ENCODE measurements at regions not wholly inside any gene's neighbourhood (a gene's known extent, or its start where the extent isn't known, plus 50 kb on each side); places are given as distances from the start of the nearest gene placed in this dataset.
A peak's percentile ranks its signal among the peaks of the same experiment; 100 is the strongest.

DNA sequence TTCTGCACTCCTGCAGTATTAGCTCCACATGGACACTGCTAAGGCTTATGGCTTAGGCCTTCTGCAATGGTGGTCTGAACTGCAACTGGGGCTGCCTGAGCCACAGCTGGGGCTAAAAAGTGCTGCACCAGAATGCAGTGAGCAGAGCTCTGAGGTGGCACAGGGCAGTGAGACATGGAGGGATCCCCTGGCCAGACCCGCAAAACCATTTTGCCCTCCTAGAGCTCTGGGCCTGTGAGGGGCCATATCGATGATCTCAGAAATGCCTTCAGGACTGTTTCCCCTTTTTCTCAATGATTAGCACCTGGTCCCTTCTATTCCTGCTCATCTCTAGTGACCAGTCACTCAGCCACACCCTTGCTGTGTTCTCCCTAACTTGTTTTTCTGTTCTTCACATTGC, 397.7 kb downstream of the UQCRFS1 start:
- no peak for DNase-seq (ENCODE audit: insufficient read length, low spot score)

GRCh38 chr19:28794301-28794700, 418.6 kb downstream of the UQCRFS1 start:
- DNase-seq (ENCODE audit: insufficient read length, low spot score) (no peak), FAIRE-seq (no peak)

More for the DNA sequence above, 397.7 kb downstream of the UQCRFS1 start:
- no peak for FAIRE-seq

- no peak for FAIRE-seq
- DNase-seq (ENCODE audit: insufficient read length, low spot score) = no peak
These were observed 419.4 kb downstream of the UQCRFS1 start for GRCh38 chr19:28793391-28794168.

DNA sequence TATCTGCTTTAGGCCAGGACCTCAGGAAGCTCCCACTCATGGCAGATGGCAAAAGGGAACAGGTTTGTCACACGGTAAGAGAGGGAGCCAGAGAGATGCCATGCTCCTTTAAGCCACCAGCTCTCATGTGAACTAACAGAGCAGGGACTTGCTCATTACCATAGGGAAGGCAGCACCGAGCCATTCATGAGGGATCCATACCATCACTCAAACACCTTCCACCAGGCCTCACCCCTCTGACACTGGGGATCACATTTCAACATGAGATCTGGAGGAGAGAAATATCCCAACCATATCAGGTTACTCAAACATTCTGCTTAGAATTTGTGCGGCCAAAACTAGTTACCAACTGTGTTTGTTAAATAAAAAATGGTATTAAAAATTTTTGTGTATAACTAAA, 427.0 kb downstream of the UQCRFS1 start:
- no peak for DNase-seq (ENCODE audit: insufficient read length, low spot score)
- no peak for FAIRE-seq

DNA sequence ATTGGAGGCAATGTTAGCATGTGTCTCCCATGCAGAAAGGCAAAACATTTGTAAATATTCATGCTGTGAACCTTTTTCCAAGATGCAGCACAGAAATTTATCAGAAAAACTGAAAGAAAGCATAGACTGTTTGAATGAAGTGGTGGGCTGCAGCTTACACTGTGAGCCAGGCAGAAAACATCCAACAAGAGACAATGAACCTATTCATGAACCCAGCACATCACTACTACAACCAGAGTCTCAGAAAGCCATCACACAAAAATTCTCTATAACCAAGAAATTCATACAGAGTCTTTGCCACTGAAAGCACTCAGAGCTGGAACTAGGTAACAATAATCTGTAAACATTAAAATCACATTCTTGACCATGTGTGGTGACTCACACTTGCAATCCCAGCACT, 448.9 kb downstream of the UQCRFS1 start:
- DNase-seq (ENCODE audit: insufficient read length, low spot score) (no peak), FAIRE-seq (no peak)

DNA sequence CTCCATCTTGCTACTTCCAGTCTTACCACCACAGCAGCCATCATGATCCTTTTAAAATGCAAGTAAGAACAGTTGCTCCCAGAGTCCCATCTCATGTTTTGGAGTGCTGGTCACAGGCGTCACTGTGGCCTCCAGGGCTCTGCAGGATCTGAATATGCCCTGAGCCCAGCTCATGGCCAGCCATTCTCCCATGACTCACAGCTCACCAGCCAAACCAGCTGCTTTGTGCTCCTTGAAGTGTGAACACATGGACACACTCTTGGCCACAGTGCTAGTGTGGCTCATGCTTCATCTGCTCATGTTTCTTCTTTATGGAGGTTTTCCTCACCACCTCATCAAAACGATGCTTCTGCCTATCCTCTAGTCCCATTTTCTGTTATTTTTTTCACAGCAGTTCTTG, 466.5 kb downstream of the UQCRFS1 start:
- DNase-seq (ENCODE audit: insufficient read length, low spot score) (no peak), FAIRE-seq (no peak)

DNA sequence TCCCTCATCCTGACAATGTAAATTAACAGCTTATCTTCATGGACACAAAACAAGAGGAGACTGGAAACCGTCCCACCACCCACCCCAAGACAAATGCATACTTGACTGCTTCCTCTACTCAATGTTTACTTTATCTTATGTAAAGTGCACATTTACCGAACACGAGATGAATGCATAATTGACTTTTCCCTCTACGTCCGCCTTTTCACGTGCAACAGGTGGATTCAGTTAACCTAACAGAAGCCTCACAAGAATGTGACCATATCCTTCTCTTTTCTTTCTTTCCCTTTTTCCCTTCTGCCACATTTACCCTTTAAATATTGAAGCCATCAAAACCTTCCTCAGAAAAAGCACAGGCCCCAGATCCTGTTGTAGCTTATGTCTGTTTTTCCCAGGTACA, 468.0 kb downstream of the UQCRFS1 start:
- DNase-seq (ENCODE audit: insufficient read length, low spot score) = no peak
- no peak for FAIRE-seq

- no peak for DNase-seq (ENCODE audit: insufficient read length, low spot score)
- FAIRE-seq = no peak
These were observed 468.9 kb downstream of the UQCRFS1 start for GRCh38 chr19:28744014-28744413.

DNA sequence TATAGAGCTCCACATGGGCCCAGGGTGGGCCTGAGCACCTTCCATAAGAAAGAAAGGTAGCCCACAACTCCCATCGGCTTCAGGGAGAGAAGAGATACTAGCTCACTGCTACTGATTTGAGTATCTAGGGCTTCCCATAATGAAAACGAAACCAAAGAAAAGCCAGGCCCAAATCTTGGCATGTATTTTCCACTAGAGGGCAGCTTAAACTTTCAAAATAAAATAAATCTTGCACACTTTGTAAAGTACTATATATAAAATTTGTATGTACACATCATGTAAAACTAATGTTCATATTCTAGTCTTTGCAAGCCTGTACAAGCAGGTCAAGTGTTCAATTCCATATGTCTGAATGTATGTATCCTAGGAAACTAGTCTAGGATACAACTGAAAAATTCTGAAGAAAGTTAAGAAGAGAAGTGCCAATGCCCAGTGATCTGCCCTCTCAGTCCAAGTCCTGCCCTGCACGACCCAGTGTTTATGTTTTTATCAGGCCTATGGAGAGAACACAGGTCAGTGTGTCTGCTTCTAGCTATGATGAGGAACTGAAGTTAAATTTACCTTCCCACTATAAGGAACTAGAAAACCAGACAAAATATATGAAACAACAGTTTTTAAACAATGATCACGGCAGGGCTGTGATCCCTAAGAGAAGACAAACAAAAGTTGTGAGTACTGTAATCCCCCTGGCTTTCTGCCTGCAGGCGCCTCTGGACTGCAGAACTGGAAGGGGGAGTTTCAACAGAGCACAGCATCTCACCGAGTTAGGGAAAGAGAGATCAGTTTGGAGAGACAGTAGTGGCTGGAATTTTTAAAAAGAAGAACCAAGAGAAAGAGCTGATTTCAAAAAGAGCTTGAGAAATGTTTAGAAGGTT, 475.7 kb downstream of the UQCRFS1 start:
- DNase-seq (ENCODE audit: insufficient read length, low spot score) = peak; percentile 10
- FAIRE-seq = no peak

DNA sequence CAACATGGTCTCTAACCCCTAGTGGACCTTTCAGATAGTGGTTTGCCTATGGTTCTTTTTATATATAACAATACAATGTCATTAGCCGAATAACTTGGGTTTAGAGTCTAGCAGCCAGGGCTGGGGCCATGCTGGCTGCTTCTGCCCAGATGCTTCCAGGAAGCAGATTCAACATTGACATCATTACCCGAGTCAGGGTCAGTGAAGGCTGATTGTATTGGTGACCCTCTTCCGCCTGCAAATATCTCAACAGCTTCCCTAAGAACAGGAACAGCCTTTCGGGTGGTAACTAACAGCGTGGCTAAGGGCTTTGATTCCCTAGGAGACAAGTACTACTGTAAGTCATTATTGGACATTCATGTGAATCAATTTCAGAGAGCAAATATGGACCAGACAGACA, 476.4 kb downstream of the UQCRFS1 start:
- no peak for DNase-seq (ENCODE audit: insufficient read length, low spot score)
- FAIRE-seq = no peak

DNA sequence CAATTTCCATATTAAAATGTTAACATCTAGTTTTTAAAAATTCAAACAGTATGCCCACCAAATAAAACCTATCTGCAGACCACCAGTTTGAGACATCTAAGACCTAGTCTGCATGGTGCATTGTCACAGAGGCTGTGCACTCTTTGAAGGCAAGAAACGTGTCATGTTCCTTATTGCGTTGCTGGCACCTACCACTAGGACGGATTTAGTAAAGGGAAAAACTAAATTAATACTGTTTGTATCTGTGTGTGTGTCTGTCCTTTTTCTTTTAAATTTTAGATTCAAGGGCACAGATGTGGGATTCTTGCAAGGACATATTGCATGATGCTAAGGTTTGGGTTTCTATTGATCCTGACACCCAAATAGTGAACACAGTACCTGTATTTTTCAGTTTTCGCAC, 481.4 kb downstream of the UQCRFS1 start:
- DNase-seq (ENCODE audit: insufficient read length, low spot score) (no peak), FAIRE-seq (no peak)

DNA sequence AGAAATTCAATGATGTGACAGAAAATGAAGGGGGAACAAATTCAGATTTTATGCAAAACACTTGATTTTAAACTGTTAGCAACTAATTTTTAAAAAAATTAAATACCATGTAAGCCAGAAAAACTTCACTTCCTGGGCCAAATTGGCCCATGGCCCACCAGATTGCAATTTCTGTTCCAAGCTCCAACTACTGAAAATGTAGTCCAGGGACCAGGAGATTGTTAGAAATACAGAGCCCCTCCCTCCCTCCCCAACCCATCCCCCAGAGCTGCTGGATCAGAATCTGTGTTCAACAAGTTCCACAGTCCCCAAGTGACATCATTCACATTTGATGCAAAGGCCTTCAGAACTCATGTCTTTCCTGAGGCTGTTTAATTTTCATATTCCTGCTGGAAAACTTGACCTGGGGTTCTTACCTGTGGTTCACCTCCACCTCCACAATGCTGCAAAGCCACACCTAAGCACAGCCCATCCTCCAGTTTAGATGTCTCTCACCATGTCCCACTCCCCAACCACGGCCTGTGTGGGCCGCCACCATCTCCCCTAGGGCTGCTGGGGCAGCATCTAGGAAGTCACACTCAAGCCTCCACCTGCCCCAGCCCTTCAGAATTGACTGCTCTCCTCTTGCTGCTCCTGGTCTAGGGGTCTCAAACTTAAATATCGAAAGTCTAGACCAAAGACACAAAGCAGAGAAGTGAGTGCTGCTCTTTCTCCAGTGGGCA, 482.0 kb downstream of the UQCRFS1 start:
- DNase-seq (ENCODE audit: insufficient read length, low spot score) = no peak
- FAIRE-seq = no peak

- DNase-seq (ENCODE audit: insufficient read length, low spot score) (no peak), FAIRE-seq (no peak)
These were observed 485.3 kb downstream of the UQCRFS1 start for GRCh38 chr19:28727480-28728159.

DNA sequence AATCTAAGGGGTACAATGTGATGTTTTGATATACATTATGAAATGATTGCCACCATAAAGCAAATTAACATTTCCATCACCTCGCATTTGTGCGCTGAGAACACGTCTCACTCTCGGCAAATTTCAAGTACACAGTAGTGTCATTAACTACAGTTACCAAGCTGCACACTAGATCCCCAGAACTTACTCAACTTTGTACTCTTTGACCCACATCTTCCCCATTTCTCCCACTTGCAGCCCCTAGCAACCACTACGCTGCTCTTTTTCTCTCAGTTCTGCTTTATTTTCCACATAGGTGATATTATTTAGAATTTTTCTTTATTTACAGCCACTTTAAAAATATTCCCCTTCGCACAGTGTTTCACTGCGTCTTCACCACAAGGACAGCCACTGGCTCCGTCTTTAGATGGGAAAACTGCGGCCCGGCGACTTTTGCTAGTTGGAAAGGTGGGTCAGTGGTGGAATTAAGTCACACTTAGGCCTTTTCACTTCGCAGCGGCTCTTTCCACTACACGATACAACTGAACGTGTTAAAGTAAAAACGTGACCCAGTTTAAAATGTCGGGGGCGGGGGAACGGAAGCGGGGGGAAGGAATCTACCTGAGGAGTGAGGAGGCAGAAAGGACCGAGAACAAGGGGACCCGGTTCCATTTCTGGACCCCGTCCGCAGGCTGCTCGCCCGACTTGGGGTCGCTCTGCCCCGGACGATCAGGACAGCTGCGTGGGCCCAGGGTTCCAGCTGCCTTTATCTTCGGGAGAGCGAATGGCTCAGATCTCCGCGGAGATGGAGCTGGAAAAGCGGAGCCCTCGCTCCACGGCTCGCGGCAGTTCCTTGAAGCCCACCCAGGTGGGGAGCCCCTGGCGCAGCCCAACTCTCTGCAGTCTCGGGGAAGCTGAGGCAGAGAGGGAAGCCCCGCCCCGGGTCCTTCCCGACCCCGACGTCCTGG, 486.1 kb downstream of the UQCRFS1 start:
- DNase-seq (ENCODE audit: insufficient read length, low spot score) (no peak), FAIRE-seq (no peak)

DNA sequence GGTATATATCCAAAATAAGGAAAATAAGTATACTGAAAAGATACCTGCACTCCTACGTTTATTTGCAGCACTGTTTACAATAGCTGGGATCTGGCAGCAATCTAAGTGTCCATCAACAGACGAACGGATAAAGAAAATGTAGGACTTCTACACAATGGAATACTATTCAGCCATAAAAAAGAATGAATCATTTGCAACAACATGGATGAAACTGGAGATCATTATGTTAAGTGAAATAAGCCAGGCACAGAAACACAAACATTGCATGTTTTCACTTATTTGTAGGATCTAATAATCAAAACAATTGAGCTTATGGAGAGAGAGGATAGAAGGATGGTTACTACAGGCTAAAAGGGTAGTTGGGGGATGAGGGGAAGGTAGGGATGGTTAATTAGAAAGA, 494.0 kb downstream of the UQCRFS1 start:
- DNase-seq (ENCODE audit: insufficient read length, low spot score) = no peak
- FAIRE-seq = no peak

- FAIRE-seq (no peak), DNase-seq (ENCODE audit: insufficient read length, low spot score) (no peak)
These were observed 497.8 kb downstream of the UQCRFS1 start for GRCh38 chr19:28715157-28715556.

DNA sequence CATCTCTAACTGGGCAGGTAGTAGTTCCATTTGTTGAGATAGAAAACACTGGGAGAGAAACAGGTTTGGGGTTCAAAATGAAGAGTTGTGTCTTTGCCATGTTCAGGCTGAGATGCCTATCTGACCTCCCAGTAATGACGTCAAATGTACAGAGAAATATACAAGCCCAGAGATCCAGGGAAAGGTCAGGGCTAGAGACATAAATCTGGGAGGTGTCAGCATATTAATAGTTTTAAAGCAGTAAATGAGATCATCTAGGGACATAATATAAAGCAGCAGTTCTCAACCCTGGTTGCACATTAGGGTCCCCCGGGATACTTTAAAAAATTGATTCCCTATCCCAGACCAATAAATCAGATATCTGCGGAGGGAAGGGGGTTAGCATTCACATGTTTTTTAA, 501.5 kb downstream of the UQCRFS1 start:
- no peak for DNase-seq (ENCODE audit: insufficient read length, low spot score)
- FAIRE-seq = no peak

GRCh38 chr19:28710278-28710677, 502.7 kb downstream of the UQCRFS1 start:
- FAIRE-seq = no peak

GRCh38 chr19:28706693-28707092, 506.3 kb downstream of the UQCRFS1 start:
- FAIRE-seq (no peak), DNase-seq (ENCODE audit: insufficient read length, low spot score) (no peak)

More at GRCh38 chr19:28710278-28710677, 502.7 kb downstream of the UQCRFS1 start:
- peak; percentile 12 for DNase-seq (ENCODE audit: insufficient read length, low spot score)

GRCh38 chr19:28705008-28705407, 507.9 kb downstream of the UQCRFS1 start:
- peak; percentile 22 for DNase-seq (ENCODE audit: insufficient read length, low spot score)
- FAIRE-seq = no peak

Measured in HTR-8/SVneo (cell line).